ENCODE measurements at regions not wholly inside any gene's neighbourhood (a gene's known extent, or its start where the extent isn't known, plus 50 kb on each side); places are given as distances from the start of the nearest gene placed in this dataset.

DNA sequence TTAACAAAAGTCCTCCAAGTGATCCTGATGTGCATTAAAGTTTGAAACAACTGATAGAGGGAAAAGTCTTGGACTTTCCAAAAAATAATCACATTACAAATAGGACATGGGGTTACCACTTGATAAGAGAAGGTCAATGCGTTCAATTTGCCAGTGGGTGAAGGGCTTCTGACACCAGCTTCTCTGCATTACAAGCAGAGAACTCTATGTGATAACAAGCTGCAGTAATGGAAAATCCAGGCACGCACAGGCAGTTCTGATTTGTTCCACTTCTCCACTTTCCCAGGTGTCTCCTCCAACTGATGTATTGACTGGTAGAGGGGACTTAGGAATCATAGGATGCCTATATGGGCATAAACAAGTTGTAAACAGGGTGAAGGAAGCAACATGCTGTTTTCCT, 234.0 kb upstream of the MGAT5 start (continued):
- TF ChIP-seq EP300 (IDR thresholded peaks at IDR 0.05; ENCODE audit: borderline replicate concordance in 1 of 2, low read depth in 1 of 2, low read length in 1 of 2): no peak

GRCh38 chr2:134020608-134021007, 233.3 kb upstream of the MGAT5 start:
- no peaks in the 10 kb centered on the region for H4K20me1 ChIP-seq (ENCODE audit: insufficient read depth)
- H3F3A ChIP-seq (replicated peaks; ENCODE audit: insufficient read depth): no peaks in the 10 kb centered on the region
- H3K79me2 ChIP-seq (ENCODE audit: insufficient read depth): no peaks in the 10 kb centered on the region
- ChIA-PET POLR2A (no interaction called here), CTCF (interaction anchor here (0.7 kb wide), 1 partner anchor 123 kb away, joined by 3 read pairs; no protein-coding TSS in a partner anchor)
- no peaks in the 10 kb centered on the region for H3K27me3 ChIP-seq (ENCODE audit: insufficient read depth)
- WGBS (ENCODE audit: low lambda C conversion rate): 24% methylated on average over 3 of the region's 3 CpGs
- H3K27ac ChIP-seq (ENCODE audit: low read depth in 2 of 2, low read length in 1 of 2): no peak overlapping the region
- no peak overlapping the region for H3K4me3 ChIP-seq (ENCODE audit: low read depth in 2 of 2, low read length in 1 of 2)
- H3K36me3 ChIP-seq (replicated peaks in 1 of 2; ENCODE audit: control insufficient read depth in 1 of 2, insufficient read depth in 2 of 2, low read length in 1 of 2): no peaks in the 10 kb centered on the region
- H3K4me1 ChIP-seq (ENCODE audit: control insufficient read depth in 1 of 2, insufficient read depth in 2 of 2, low read depth in 1 of 2, low read length in 1 of 2): no peaks in the 10 kb centered on the region
- no peak overlapping the region for H3K9ac ChIP-seq
- no peak for DNase-seq
- TF ChIP-seq FOSL2 (IDR thresholded peaks at IDR 0.05; ENCODE audit: borderline replicate concordance, low read depth) (no peak), JUND (IDR thresholded peaks at IDR 0.05) (no peak), MXI1 (IDR thresholded peaks at IDR 0.05; ENCODE audit: low read depth, low read length) (no peak), RXRA (IDR thresholded peaks at IDR 0.05; ENCODE audit: borderline replicate concordance, low read depth) (no peak), ELF1 (IDR thresholded peaks at IDR 0.05) (no peak), FOXJ3 (CRISPR knock-in tag; IDR thresholded peaks at IDR 0.05) (no peak)
- no peaks in the 10 kb centered on the region for H3K9me2 ChIP-seq
- no peaks in the 10 kb centered on the region for H3K9me3 ChIP-seq
- no peak overlapping the region for H2AFZ ChIP-seq (ENCODE audit: low read depth)
- no peak overlapping the region for H3K4me2 ChIP-seq

DNA sequence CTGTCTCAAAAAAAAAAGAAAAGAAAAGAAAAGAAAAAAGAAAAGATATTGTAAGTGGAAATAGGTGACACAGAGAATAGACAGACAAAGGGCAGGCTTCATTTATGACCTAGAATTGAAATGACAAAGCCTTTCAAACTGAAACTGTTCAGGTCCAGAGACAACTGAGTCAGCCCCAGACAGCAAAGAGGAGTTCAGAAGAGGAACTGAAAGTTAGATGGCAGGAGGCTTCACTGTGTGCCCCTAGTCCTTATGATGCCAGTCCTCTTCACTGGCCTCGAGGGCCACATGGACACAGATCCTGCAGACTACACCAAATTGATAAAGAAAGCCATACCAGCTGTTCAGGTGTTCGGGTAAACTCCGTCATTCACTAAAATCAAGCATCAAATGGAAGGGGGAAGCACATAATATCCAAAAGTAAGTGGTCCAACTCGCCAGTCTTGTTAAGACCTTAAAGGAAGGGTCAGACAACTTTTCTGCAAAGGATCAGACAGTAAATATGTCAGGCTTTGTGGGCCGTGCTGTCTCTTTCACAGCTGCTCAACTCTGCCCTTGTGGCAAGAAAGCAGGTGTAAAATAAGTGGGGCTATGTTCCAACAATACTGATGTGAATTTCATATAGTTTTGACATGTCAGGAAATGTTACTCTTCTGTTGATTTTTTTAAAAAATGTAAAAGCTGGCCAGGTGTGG, 231.9 kb upstream of the MGAT5 start:
- no peaks in the 10 kb centered on the region for H3K79me2 ChIP-seq (ENCODE audit: insufficient read depth)
- ChIA-PET CTCF (interaction anchor here (1.0 kb wide), 1 partner anchor 21 kb away, joined by 3 read pairs; no protein-coding TSS in a partner anchor), POLR2A (no interaction called here)
- no peak overlapping the region for H3K4me2 ChIP-seq
- no peak overlapping the region for H3K4me3 ChIP-seq (ENCODE audit: low read depth in 2 of 2, low read length in 1 of 2)
- H3K36me3 ChIP-seq (replicated peaks in 1 of 2; ENCODE audit: control insufficient read depth in 1 of 2, insufficient read depth in 2 of 2, low read length in 1 of 2): no peaks in the 10 kb centered on the region
- DNase-seq: no peak
- H2AFZ ChIP-seq (ENCODE audit: low read depth): no peak overlapping the region
- no peaks in the 10 kb centered on the region for H3K27me3 ChIP-seq (ENCODE audit: insufficient read depth)
- no peaks in the 10 kb centered on the region for H3K4me1 ChIP-seq (ENCODE audit: control insufficient read depth in 1 of 2, insufficient read depth in 2 of 2, low read depth in 1 of 2, low read length in 1 of 2)
- H3K27ac ChIP-seq (ENCODE audit: low read depth in 2 of 2, low read length in 1 of 2): no peak overlapping the region
- H3K9me3 ChIP-seq: no peaks in the 10 kb centered on the region
- WGBS (ENCODE audit: low lambda C conversion rate): 24% methylated on average over 5 of the region's 5 CpGs
- H3F3A ChIP-seq (replicated peaks; ENCODE audit: insufficient read depth): no peaks in the 10 kb centered on the region
- no peak overlapping the region for H3K9ac ChIP-seq
- TF ChIP-seq, protein P1, sequence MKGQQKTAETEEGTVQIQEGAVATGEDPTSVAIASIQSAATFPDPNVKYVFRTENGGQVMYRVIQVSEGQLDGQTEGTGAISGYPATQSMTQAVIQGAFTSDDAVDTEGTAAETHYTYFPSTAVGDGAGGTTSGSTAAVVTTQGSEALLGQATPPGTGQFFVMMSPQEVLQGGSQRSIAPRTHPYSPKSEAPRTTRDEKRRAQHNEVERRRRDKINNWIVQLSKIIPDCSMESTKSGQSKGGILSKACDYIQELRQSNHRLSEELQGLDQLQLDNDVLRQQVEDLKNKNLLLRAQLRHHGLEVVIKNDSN (IDR thresholded peaks at IDR 0.05; ENCODE audit: borderline replicate concordance, low read depth): no peak
- TF ChIP-seq YY1 (IDR thresholded peaks at IDR 0.05; ENCODE audit: low read depth): no peak
- TF ChIP-seq POLR2AphosphoS5 (IDR thresholded peaks at IDR 0.05; ENCODE audit: low read depth, low read length): no peak
- TF ChIP-seq GABPA (IDR thresholded peaks at IDR 0.05; ENCODE audit: low read depth): no peak
- TF ChIP-seq TCF12 (IDR thresholded peaks at IDR 0.05): no peak
- TF ChIP-seq IRF3 (IDR thresholded peaks at IDR 0.05; ENCODE audit: low read depth, low read length): no peak
- TF ChIP-seq, protein P2, sequence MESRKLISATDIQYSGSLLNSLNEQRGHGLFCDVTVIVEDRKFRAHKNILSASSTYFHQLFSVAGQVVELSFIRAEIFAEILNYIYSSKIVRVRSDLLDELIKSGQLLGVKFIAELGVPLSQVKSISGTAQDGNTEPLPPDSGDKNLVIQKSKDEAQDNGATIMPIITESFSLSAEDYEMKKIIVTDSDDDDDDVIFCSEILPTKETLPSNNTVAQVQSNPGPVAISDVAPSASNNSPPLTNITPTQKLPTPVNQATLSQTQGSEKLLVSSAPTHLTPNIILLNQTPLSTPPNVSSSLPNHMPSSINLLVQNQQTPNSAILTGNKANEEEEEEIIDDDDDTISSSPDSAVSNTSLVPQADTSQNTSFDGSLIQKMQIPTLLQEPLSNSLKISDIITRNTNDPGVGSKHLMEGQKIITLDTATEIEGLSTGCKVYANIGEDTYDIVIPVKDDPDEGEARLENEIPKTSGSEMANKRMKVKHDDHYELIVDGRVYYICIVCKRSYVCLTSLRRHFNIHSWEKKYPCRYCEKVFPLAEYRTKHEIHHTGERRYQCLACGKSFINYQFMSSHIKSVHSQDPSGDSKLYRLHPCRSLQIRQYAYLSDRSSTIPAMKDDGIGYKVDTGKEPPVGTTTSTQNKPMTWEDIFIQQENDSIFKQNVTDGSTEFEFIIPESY (IDR thresholded peaks at IDR 0.05; ENCODE audit: borderline replicate concordance, low read depth): no peak
- no peak for TF ChIP-seq MXI1 (IDR thresholded peaks at IDR 0.05; ENCODE audit: low read depth, low read length)
- no peak for TF ChIP-seq RCOR1 (IDR thresholded peaks at IDR 0.05; ENCODE audit: low read length)
- TF ChIP-seq TEAD4 (IDR thresholded peaks at IDR 0.05; ENCODE audit: borderline replicate concordance, insufficient read depth): no peak
- no peaks in the 10 kb centered on the region for H3K9me2 ChIP-seq
- no peaks in the 10 kb centered on the region for H4K20me1 ChIP-seq (ENCODE audit: insufficient read depth)
